ENCODE measurements at regions not wholly inside any gene's neighbourhood (a gene's known extent, or its start where the extent isn't known, plus 50 kb on each side); places are given as distances from the start of the nearest gene placed in this dataset.

GRCh38 chr6:145372671-145373151 lies 362.6 kb downstream of the EPM2A start:
- 83% methylated on average over 4 of the region's 4 CpGs; no CpG with 5 or more reads in 1 of the 2 experiments for WGBS, 2 experiments (ENCODE audit: extremely low coverage in 1 of 2, insufficient coverage in 1 of 2, insufficient read length in 1 of 2, insufficient replicate concordance in 2 of 2, low coverage in 1 of 2, low lambda C conversion rate in 2 of 2, missing lambda C conversion rate in 1 of 2)
- Histone ChIP-seq H3K14ac (ENCODE audit: insufficient read length) (no peak overlapping the region), H3K4me2 (ENCODE audit: insufficient read depth in 1 of 2, low read depth in 2 of 2, low read length in 2 of 2) (no peak overlapping the region)
- TF ChIP-seq TBP (IDR thresholded peaks at IDR 0.05; ENCODE audit: low read depth, low read length): no peak
- no peak for TF ChIP-seq POLR2A (IDR thresholded peaks at IDR 0.05; ENCODE audit: control extremely low read depth in 1 of 2, low read depth in 2 of 2, low read length in 2 of 2)
- no peak for TF ChIP-seq KDM4A (IDR thresholded peaks at IDR 0.05; ENCODE audit: low read depth, low read length, severe bottlenecking)
- TF ChIP-seq ZNF274 (IDR thresholded peaks at IDR 0.05; ENCODE audit: borderline replicate concordance, extremely low read depth, low read length): no peak
- no peak for TF ChIP-seq KDM5A (IDR thresholded peaks at IDR 0.05; ENCODE audit: low read length)
- TF ChIP-seq CREB1 (IDR thresholded peaks at IDR 0.05): no peak
- TF ChIP-seq E2F6 (IDR thresholded peaks at IDR 0.05): no peak
- no peak for TF ChIP-seq CBX5 (IDR thresholded peaks at IDR 0.05; ENCODE audit: low read depth, low read length)
- no peak for TF ChIP-seq PHF8 (conservative IDR thresholded peaks at IDR 0.05; ENCODE audit: low read depth, low read length)

More at GRCh38 chr6:145372671-145373151, 362.6 kb downstream of the EPM2A start:
- Histone ChIP-seq H4K91ac (replicated peaks; ENCODE audit: insufficient read length, low read length) (no peak overlapping the region), H3K23ac (ENCODE audit: insufficient read length) (no peak overlapping the region), H3K23me2 (ENCODE audit: low read depth, low read length) (no peaks in the 10 kb centered on the region; the same call in 1 of the 2 replicates), H2AFZ (ENCODE audit: low read length) (peak overlapping the region; percentile 38; the same call in 1 of the 2 replicates), H4K8ac (ENCODE audit: extremely low read depth, insufficient read depth, low read length) (no peak overlapping the region), H3K79me1 (ENCODE audit: low read depth, low read length) (no peaks in the 10 kb centered on the region), H2AK5ac (ENCODE audit: low read depth, low read length) (no peak overlapping the region), H2BK20ac (ENCODE audit: low read length) (no peak overlapping the region), H3K18ac (ENCODE audit: extremely low read depth, low read length) (no peak overlapping the region), H3K56ac (replicated peaks; ENCODE audit: insufficient read length, low read depth, low read length) (no peak overlapping the region), H2BK12ac (ENCODE audit: low read depth, low read length) (no peak overlapping the region), H3K9ac (replicated peaks in 1 of 4; ENCODE audit: extremely low read depth in 1 of 4, low read depth in 3 of 4, low read length in 3 of 4) (peak overlapping the region in 1 of 4 experiments; percentile 3; a peak in 1 of 7 replicates), H3K4me3 (ENCODE audit: extremely low read depth in 1 of 4, insufficient read depth in 2 of 4, low read depth in 3 of 4, low read length in 4 of 4) (no peak overlapping the region), H4K20me1 (replicated peaks in 1 of 2; ENCODE audit: control insufficient read depth in 1 of 2, insufficient read depth in 2 of 2, low read length in 2 of 2) (no peaks in the 10 kb centered on the region), H2BK15ac (ENCODE audit: low read length) (no peak overlapping the region), H3K27me3 (replicated peaks in 1 of 4; ENCODE audit: control insufficient read depth in 3 of 4, extremely low read depth in 1 of 4, insufficient read depth in 3 of 4, low read length in 3 of 4) (no peaks in the 10 kb centered on the region; a peak in 1 of 7 replicates), H4K5ac (ENCODE audit: insufficient read length, low read depth, low read length) (no peak overlapping the region), H3K36me3 (ENCODE audit: control insufficient read depth in 2 of 4, insufficient read depth in 4 of 4, low read length in 3 of 4) (no peaks in the 10 kb centered on the region), H3K9me3 (ENCODE audit: insufficient read depth in 2 of 2, low read depth in 1 of 2, low read length in 1 of 2) (no peaks in the 10 kb centered on the region), H3K27ac (ENCODE audit: low read depth, low read length) (no peak overlapping the region), H3K79me2 (ENCODE audit: control insufficient read depth in 1 of 2, insufficient read depth in 2 of 2, low read length in 2 of 2) (no peaks in the 10 kb centered on the region), H2BK5ac (ENCODE audit: low read depth, low read length) (no peak overlapping the region), H3K4me1 (replicated peaks in 1 of 4; ENCODE audit: control insufficient read depth in 3 of 4, insufficient read depth in 4 of 4, low read length in 3 of 4) (no peaks in the 10 kb centered on the region), H2BK120ac (replicated peaks; ENCODE audit: low read depth, low read length) (no peak overlapping the region), H3K4ac (replicated peaks; ENCODE audit: insufficient read length, low read depth, low read length) (no peak overlapping the region)
- no peak for FAIRE-seq
- DNase-seq (ENCODE audit: low read depth in 1 of 2, low spot score in 2 of 2): no peak
- POLR2A ChIA-PET (ENCODE audit: partially characterized antibody): no interaction called here
- CTCF ChIA-PET (ENCODE audit: partially characterized antibody): interaction anchor here (0.7 kb wide), 1 partner anchor 192 kb away, joined by 3 read pairs; no protein-coding TSS in a partner anchor

Data from H1 (cell line).